Peyer's patch (tissue), 4 donors: ENCODE measurements at regions not wholly inside any gene's neighbourhood (a gene's known extent, or its start where the extent isn't known, plus 50 kb on each side); places are given as distances from the start of the nearest gene placed in this dataset.

Experiments
- POLR2A ChIP-seq, 2 donors: fragments of 450-650 bp; IDR thresholded peaks; one replicate each; pipeline ENCODE4 v1.5.1; 2017; ENCODE audit warnings: antibody characterized with exemption in 2 of 2, mild to moderate bottlenecking in 2 of 2, moderate library complexity in 2 of 2
- TF ChIP-seq, protein P1 (sequence below), 6 experiments: fragments of 450-650 bp in 4 of 6; fragments of 200-600 bp in 2 of 6; sonication (generic) in 1 of 6; IDR thresholded peaks; one replicate each; pipeline ENCODE4 v1.5.1; 2017 to 2019; ENCODE audit warnings: antibody characterized with exemption in 6 of 6, mild to moderate bottlenecking in 3 of 6, moderate library complexity in 1 of 6

- TF ChIP-seq, protein P1, sequence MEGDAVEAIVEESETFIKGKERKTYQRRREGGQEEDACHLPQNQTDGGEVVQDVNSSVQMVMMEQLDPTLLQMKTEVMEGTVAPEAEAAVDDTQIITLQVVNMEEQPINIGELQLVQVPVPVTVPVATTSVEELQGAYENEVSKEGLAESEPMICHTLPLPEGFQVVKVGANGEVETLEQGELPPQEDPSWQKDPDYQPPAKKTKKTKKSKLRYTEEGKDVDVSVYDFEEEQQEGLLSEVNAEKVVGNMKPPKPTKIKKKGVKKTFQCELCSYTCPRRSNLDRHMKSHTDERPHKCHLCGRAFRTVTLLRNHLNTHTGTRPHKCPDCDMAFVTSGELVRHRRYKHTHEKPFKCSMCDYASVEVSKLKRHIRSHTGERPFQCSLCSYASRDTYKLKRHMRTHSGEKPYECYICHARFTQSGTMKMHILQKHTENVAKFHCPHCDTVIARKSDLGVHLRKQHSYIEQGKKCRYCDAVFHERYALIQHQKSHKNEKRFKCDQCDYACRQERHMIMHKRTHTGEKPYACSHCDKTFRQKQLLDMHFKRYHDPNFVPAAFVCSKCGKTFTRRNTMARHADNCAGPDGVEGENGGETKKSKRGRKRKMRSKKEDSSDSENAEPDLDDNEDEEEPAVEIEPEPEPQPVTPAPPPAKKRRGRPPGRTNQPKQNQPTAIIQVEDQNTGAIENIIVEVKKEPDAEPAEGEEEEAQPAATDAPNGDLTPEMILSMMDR (IDR thresholded peaks at IDR 0.05) = no peak
- no peak for TF ChIP-seq POLR2A (IDR thresholded peaks at IDR 0.05)
Measured at GRCh38 chr2:217685255-217685605, 317.6 kb downstream of the TNS1 start.
